Skeletal muscle cell (primary cell): ENCODE measurements at regions not wholly inside any gene's neighbourhood (a gene's known extent, or its start where the extent isn't known, plus 50 kb on each side); places are given as distances from the start of the nearest gene placed in this dataset.
"Not testable (repeated sequence)": the region's sequence is repeated elsewhere in the genome, so short reads cannot be mapped to it uniquely, and the experiment has no call there.

ENCODE experiments used
- DNase-seq: peaks from one replicate; pipeline ENCODE4 v3.0.0-alpha.2; 2010; ENCODE audit warnings: low read depth
- H3K4me3 ChIP-seq: 2 replicates; pipeline ENCODE4 v1.5.1; 2011; ENCODE audit warnings: low read depth, mild to moderate bottlenecking, control low read depth, low read length, moderate library complexity

DNA sequence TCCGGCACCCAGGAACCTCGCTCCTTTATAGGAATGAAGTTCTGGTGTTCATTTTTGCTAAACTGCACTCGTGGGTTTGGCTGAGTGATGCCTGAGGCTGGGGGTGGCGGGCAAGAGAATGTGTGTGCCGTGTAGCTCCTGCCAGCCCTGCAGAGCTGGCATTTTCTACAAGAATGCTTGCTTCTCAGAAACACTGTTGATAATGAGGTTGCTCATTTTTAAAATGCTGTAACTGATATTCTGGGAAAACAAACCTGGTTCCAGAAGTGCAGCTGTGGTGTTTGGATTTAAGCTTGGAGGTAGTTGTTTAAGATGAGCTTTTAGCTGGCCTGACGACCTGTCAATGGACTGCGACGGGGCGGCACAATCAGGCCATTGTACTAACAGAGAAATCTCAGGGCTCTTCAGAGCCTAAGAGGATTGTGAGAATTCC lies 511.9 kb upstream of the TNP1 start:
- no peak overlapping the region for H3K4me3 ChIP-seq
- no peak for DNase-seq

DNA sequence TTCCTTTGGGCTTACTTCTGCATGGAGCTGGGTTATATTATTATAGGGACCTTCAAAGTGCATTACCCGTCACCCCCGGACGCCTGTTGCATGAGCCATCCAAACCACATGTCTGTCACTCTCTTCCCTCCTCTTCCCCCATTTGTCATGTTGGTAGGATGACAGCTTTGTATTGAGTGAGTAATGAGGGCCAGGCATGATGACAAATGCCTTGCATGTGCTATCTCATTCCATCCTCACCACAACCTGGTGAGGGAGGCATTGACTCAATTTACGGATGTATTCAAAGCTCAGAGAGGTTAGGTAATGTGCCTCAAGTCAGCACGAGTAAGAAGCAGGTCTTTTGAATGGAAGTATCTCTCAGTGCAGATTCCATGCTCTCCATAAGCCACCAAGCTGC lies 510.5 kb upstream of the TNP1 start:
- DNase-seq: peak; percentile 54
- H3K4me3 ChIP-seq: no peak overlapping the region

DNA sequence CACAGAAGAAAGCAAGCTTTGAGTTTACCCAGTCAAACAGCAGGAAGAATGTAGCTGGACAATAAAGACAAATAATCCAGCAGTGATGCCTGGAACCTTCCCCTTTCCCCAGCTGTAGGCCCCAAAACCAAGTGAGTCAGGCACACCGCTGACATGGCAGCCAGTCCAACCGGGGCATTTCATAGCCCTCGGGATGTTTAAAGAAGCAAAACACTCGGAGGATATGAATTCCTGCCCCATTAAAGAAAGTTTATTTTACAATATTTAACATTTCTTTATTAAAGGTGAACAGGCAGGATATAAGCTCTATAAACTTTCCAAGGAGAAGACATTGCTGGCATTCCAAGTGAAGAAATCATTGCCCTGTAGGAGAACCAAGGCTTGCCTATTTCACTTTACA lies 507.6 kb upstream of the TNP1 start:
- H3K4me3 ChIP-seq: no peak overlapping the region
- DNase-seq: no peak

DNA sequence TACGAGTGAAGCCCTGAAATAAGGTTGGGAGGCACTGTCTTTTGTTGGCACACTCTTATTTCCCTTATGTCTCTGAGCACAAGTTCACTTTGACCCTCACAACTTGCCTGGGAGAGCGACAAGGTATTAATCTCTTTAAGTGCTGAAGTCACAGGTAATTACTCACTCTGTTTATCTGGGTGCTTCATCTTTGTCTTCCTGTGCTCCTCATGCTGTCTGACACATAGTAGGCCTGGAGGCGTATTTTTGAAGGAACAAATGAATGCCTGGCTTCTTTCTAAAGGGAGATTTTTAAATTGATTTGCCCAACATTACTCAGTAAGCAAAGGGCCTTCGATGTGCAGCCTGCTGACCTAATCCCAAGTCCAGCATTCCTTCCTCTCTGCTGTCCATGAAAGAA lies 507.1 kb upstream of the TNP1 start:
- H3K4me3 ChIP-seq: no peak overlapping the region
- no peak for DNase-seq

DNA sequence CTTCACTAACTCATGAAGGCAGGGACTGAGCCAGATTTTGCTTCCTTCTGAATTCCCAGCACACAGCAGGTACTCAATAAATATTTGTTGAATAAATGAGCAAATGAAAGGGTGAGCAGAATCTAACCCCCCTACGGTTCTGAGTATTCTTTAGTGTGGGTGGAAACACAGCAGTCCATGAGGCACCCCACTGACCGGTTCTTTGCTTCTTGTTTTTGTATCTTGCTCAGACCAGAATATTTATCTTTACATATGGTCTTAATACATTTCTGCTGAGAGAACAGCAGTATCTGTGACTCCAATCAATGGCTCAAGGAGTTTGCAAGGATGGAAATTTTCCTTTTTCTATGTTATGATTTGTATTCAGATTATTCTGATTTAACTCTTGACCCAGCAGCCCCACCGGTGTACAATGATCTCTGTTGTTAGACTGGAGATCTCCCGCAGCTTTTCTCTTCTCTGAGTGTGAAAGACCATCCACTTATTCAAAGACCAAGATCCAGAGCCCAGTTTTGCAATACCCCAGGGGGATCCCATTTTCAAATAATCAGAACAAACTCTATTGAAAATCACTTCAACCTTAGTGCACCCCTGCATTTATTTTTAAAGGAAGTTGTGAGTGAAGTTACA lies 506.5 kb upstream of the TNP1 start:
- no peak overlapping the region for H3K4me3 ChIP-seq
- no peak for DNase-seq

DNA sequence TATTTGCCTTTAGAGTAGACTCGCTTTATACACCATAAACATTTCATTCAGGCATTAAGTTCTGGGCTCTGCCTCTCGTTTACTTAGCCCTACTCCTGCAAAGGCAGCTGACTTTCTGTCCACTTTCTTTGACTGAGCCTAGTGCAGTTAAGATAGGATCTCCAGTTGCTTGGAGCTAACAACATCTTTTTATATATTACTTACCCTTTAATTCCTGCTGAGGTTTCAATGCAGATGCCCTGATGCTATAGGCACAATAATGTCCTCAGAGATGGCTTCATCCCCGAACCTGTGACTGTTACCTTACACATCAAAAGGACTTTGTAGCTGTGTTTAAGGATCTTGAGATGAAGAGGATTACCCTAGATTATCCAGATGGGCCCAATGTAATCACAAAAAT lies 505.8 kb upstream of the TNP1 start:
- no peak for DNase-seq
- H3K4me3 ChIP-seq: no peak overlapping the region

DNA sequence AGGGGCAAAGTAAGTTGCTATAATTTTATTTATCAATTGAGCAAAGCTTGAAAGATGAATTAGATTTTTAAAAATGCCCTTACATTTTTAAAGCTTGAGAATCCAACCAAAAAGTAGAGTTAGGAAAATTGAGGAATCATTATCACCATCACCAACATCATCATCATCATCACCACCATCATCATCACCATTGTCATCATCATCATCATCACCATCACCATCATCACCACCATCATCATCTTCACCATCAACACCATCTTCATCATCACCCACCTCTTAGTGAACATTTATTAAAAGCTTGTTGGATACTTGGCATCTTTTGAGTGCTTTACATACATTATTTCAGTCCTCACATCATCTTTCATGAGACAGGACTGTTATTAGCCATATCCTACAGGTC lies 504.4 kb upstream of the TNP1 start:
- H3K4me3 ChIP-seq: no peak overlapping the region
- DNase-seq: no peak

DNA sequence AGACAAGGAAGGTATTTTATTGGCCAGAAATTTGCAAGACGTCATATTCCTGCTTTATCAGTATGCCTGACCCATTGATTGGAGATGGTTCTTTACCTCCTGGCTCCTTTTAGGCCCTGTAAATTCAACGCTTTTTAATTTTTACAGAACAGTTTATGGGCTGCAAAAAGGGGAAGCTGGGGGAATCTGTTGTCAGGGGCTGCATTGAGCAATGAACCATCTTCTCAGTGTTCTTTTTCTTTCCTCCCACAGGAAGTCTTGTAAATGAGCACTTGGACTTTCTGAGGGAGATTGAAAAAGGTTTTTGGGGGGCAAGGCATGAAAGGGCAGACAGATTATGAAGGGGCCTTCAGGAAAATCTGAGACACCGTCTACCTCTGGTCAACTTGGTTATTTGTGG lies 503.6 kb upstream of the TNP1 start:
- H3K4me3 ChIP-seq: no peak overlapping the region
- DNase-seq: no peak

DNA sequence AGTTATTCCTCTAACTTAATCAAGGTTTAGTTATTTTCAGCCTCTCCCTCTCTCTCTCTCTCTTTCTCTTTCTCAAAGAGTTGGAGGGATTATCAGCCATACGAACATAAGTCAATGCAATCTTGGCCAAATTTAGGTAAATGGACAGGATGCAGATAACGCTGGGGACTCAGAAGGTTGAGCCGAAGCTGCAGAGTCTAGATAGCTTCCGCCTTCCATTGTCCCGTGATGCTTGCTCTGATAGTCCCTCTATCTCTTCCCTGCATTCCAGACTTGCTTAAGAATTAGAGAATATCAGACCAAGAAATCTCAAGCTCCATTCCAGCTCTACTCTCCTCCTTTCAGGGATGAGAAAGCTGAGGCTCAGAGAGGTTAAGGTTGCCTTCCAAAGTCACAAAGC lies 502.8 kb upstream of the TNP1 start:
- H3K4me3 ChIP-seq: no peak overlapping the region
- no peak for DNase-seq

DNA sequence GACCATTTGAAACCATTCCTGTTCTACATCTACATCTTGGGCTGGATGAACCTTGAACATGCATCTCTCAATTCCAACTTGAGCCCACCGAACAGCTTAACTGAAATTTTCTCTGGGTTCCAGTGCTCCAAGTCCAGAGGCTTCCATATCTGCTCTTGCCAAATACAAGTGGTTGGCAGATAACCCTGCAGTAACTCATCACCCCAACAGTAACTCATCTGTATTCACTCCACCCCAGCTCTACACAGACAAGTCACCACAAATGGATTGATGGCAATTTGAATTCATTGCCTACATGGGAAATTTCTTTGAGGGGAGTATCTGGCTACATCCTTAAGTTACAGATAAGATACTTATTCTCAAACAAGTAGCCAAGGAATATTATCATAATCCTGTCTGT lies 502.4 kb upstream of the TNP1 start:
- no peak for DNase-seq
- H3K4me3 ChIP-seq: no peak overlapping the region

DNA sequence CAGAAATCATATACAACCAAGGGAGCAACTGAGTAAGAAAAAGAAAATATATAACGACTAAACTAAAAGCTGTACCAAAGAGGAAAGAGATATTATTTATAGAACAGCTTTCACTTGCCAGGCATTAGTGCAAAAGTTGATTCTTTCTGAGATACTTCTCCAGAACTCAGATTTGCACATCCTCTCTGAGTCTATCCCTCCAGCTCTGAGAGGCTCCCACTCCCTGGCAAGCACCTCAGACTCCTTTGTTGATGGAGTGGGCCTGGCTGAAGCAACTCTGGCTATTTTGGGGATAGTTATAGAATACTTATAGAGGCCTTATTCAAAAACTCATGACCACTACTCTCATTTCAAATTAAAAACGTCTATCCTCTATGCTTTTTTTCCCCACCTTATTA lies 501.6 kb upstream of the TNP1 start:
- DNase-seq: no peak
- H3K4me3 ChIP-seq: no peak overlapping the region

DNA sequence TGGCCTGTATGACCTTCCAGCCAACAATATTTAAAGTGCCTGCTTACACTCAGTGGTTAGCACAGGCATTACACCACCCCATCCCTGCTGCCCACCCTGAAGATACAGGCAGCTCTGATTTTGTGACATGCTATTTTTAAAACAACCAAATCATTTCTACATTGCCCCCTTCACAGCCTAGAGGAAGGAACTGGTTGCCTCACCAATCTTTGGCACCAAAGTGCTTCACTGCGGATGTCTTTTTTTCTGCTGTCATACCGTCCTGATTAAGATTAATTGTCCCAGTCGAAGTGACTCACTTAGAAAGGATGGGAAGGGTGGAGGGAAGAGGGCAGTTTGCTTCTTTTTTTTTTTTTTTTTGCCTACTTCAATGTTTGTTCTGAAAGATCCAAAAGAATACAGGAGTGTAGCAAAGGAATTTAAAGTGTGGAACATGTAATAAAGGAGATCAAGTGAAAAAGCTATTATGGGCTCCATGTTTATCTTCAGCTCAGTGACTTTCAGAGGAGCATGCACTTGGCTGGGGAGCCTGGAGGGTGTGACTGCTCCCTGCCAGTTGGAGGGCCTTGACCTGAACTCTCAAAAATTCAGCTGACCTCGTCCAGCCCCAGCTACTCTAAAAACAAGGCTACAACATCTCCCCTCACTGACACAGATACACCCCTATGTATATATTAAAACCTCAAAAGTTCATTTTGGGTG lies 501.1 kb upstream of the TNP1 start:
- peak; percentile 39 for DNase-seq
- H3K4me3 ChIP-seq: no peak overlapping the region

DNA sequence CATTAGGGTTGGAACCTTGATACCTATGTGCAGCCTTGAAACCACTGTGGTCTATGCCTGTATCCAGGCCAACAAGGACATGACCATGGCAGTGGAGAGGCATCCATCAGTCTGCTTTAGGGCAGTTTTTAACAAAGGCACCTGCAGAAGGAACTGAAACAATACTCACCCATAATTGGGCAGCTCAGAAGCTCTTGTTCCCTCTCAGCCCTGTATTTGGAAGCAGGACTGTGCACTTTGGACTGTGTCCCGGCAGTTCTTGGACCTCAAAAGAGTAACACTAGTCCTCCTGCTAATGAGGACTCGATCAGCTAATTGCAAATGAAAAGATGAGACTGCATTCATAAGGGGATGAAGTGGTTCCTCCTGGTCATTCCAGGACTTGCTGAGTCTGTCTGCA lies 500.2 kb upstream of the TNP1 start:
- no peak overlapping the region for H3K4me3 ChIP-seq
- no peak for DNase-seq

DNA sequence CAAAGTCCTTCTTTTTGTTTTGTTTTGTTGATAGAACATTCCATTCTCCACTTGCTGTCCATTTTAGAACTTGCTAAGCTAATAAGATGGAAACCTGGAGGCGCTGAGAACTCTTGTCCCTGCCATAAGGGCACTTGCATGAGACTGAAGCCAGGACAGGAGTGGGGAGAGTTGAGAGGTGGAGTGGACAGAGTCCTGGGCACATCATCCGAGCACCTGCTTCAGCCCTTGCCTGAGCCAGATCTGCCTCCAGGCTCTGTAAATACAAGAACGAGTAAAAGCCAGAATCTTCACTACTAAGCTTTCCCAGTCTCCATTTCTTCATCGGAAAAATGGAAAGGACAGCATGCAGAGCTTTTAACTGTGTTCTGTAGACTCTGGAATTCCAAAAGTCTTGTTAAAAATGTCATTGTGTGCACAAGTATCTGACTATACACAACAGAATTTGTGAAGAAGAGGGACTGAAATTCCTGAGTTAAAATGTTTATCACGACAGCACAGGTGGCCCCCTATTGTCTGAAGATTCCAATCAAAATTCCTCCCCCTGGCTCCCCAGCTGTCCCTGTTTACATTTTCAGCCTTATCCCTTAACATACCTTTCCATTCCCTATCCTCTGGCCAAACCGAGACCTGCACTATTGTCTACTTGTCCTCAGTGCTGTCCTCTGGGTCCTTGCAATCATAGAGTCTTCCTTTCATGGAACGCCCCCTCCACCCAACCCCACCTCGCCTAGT lies 498.2 kb upstream of the TNP1 start:
- DNase-seq: no peak
- no peak overlapping the region for H3K4me3 ChIP-seq

DNA sequence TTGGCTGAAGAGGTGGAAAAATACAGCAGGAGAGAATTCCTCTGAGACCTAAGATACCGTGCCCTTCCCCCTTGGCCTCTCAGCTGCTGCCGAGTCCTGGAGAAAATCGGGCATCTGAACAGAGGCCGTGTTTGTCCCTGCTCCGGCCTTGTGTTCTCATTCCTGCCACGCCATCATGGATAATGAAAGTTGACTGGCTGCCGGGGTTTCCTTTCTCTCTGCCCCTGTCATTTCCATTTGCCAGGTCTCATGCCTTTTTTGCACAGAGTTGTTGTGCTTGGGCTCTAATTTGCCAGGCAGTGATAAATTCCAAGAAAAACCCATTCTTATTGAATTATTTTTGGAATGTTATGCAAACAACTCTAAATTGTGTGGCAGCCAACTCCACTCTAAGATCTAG lies 496.9 kb upstream of the TNP1 start:
- DNase-seq: no peak
- no peak overlapping the region for H3K4me3 ChIP-seq

DNA sequence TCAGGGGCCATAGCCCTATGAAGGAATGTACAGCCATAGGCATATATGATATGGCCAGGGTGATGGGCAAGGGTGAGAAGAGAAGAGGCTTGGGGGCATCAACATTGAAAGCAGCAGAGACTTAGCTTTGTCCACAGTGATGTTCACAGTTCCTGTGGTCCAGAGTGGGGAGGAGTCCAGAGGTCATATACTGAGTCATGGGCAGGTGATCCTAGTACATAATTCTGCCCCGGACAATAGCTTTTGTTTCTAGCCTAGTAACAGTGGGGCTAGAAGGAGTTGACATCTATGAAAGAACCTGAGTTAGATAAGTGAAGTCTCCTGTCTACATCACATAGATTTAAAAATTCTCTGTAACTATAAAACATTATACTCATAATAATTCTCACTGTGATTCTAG lies 496.3 kb upstream of the TNP1 start:
- no peak overlapping the region for H3K4me3 ChIP-seq
- no peak for DNase-seq

DNA sequence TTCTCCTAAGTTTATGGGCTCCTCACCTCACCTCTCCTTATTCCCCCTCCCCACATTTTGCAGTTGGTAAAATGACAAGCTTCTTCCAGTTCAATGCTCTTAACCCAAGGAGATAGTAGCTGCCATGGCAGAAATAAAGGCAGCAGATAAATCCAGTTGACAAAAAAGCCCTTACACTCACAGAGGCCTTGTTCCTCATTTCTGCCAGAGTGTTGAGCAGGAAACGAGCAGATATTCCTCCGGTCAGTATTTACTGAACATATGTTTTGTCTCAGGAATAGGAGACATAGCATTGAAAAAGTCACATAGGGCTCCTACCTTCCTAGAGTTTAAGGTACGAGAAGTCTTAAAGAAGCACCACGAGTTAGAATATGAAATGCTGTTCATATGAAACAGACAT lies 493.7 kb upstream of the TNP1 start:
- no peak for DNase-seq
- no peak overlapping the region for H3K4me3 ChIP-seq

DNA sequence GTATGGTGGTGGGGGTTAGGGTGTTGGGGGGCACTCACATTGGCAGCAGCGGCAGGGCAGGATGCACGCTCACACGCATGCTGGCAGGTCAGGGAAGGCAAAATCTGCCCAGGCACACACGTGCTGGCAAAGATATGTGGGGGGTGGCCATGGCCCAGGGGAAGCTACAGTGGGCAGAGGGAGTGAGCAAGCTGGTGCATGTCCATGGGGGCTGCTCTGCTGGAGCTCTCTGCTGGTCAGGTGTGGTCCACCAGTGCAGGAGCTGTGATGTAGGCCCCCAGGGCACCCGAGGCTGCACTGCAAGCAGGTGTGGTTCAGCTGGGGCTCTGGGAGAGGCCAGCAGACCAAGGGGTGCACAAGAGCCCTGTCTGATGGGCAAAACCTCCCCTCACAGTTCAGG lies 491.5 kb upstream of the TNP1 start:
- no peak for DNase-seq
- no peak overlapping the region for H3K4me3 ChIP-seq

DNA sequence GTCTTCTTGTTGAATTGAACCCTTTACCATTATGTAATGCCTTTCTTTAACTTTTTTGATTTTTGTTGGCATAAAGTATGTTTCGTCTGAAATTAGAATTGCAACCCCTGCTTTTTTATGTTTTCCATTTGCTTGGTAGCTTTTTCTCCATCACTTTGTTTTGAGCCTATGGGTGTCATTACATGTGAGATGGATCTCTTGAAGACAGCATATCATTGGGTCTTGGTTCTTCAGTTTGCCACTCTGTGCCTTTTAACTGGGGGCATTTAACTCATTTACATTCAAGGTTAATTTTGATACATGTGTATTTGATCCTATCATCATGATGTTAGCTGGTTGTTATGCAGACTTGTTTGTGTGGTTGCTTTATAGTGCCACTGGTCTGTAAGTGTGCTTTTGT lies 489.4 kb upstream of the TNP1 start:
- no peak overlapping the region for H3K4me3 ChIP-seq
- DNase-seq: no peak

DNA sequence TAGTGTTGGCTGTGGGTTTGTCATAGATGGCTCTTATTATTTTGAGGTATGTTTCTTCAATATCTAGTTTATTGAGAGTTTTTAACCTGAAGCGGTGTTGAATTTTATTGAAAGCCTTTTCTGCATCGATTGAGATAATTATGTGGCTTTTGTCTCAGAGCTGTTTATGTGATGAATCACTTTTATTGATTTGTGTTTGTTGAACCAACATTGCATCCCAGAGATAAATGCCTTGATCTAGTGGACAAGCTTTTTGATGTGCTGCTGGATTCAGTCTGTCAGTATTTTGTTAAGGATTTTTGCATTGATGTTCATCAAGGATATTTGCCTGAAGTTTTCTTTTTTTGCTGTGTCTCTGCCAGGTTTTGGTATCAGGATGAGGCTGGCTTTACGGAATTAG lies 487.8 kb upstream of the TNP1 start:
- not testable (repeated sequence) for H3K4me3 ChIP-seq, DNase-seq

DNA sequence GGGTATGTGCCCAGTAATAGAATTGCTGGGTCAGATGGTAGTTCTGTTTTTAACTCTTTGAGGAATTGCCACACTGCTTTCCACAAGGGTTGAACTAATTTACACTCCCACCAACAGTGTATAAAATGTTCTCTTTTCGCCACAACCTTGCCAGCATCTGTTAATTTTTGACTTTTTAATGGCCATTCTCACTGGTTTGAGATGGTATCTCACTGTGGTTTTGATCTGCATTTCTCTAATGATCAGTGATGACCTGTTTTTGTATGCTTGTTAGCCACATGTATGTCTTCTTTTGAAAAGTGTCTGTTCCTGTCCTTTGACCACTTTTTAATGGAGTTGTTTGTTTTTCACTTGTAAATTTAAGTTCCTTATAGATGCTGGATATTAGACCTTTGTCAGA lies 486.2 kb upstream of the TNP1 start:
- H3K4me3 ChIP-seq, DNase-seq: not testable (repeated sequence)
